Left cardiac atrium (tissue), 4 donors: ENCODE measurements at regions not wholly inside any gene's neighbourhood (a gene's known extent, or its start where the extent isn't known, plus 50 kb on each side); places are given as distances from the start of the nearest gene placed in this dataset.
A peak's percentile ranks its signal among the peaks of the same experiment; 100 is the strongest.

Experiments used
- ATAC-seq, 2 donors: fragments of 200-7000 bp; cut with Tn5 transposase; one replicate each; pipeline ENCODE4 v1.9.1; 2020; ENCODE audit warnings: mild to moderate bottlenecking in 2 of 2, moderate library complexity in 2 of 2
- DNase-seq: peaks from one replicate; pipeline ENCODE4 v3.0.0-alpha.2; 2020
- intact Hi-C, 2 donors: fragments of 100-400 bp; cut with DNase I; formaldehyde crosslinking; loops; one replicate each; pipeline versions ENCODE4 v1.14.1 to v1.15.1; 2022 to 2023
- donor health status: DM: no; HTN: yes; CAD: no.
- donor health status: DM: no; HTN: yes; CAD: no; lungs with severe emphysema.
- donor health status: DM: yes; HTN: yes; CAD: no.
- donor health status: Dilated cardiomyopathy.

- ATAC-seq = no peak
- intact Hi-C loops = no loop called here
These were observed 275.3 kb downstream of the TLE4 start for GRCh38 chr9:79847074-79847473.

GRCh38 chr9:79829566-79830302 is 258.0 kb downstream of the TLE4 start:
- DNase-seq (no peak), ATAC-seq (no peak)
- intact Hi-C loops = no loop called here

More at GRCh38 chr9:79847074-79847473, 275.3 kb downstream of the TLE4 start:
- no peak for DNase-seq

GRCh38 chr9:79824265-79824664 is 252.5 kb downstream of the TLE4 start:
- intact Hi-C loops = no loop called here
- DNase-seq = no peak
- no peak for ATAC-seq

GRCh38 chr9:79817438-79818004 is 245.8 kb downstream of the TLE4 start:
- intact Hi-C loops = no loop called here
- DNase-seq (peak; percentile 31), ATAC-seq (peak in 1 of 2 donors; percentile 46)

- intact Hi-C loops = no loop called here
- peak in 1 of 2 donors; percentile 24 for ATAC-seq
These were observed 241.5 kb downstream of the TLE4 start for GRCh38 chr9:79813258-79813638.

GRCh38 chr9:79812507-79813257 is 240.9 kb downstream of the TLE4 start:
- no peak for ATAC-seq
- no peak for DNase-seq
- intact Hi-C loops = no loop called here

More at GRCh38 chr9:79813258-79813638, 241.5 kb downstream of the TLE4 start:
- DNase-seq = no peak

- DNase-seq (no peak), ATAC-seq (no peak)
- intact Hi-C loops = no loop called here
These were observed 240.3 kb downstream of the TLE4 start for GRCh38 chr9:79812099-79812498.

GRCh38 chr9:79809931-79810330 is 238.2 kb downstream of the TLE4 start:
- intact Hi-C loops = no loop called here

GRCh38 chr9:79809316-79809876 is 237.6 kb downstream of the TLE4 start:
- intact Hi-C loops = no loop called here
- DNase-seq (no peak), ATAC-seq (no peak)

More at GRCh38 chr9:79809931-79810330, 238.2 kb downstream of the TLE4 start:
- ATAC-seq (peak; percentile 12 to 67), DNase-seq (no peak)

GRCh38 chr9:79807971-79808370 is 236.2 kb downstream of the TLE4 start:
- no peak for DNase-seq
- no peak for ATAC-seq
- intact Hi-C loops = no loop called here

- intact Hi-C loops = no loop called here
- ATAC-seq (no peak), DNase-seq (no peak)
These were observed 234.3 kb downstream of the TLE4 start for GRCh38 chr9:79806086-79806485.

GRCh38 chr9:79801459-79801858 is 229.7 kb downstream of the TLE4 start:
- intact Hi-C loops = no loop called here
- ATAC-seq (no peak), DNase-seq (no peak)

- intact Hi-C loops = no loop called here
- DNase-seq (no peak), ATAC-seq (peak in 1 of 2 donors; percentile 65)
These were observed 228.8 kb downstream of the TLE4 start for GRCh38 chr9:79800578-79800977.

- ATAC-seq (peak; percentile 87 to 95), DNase-seq (no peak)
- intact Hi-C loops = no loop called here
These were observed 228.0 kb downstream of the TLE4 start for GRCh38 chr9:79799691-79800335.

- ATAC-seq = no peak
- intact Hi-C loops = no loop called here
- no peak for DNase-seq
These were observed 226.7 kb downstream of the TLE4 start for GRCh38 chr9:79798450-79798849.

- DNase-seq (no peak), ATAC-seq (no peak)
- intact Hi-C loops = no loop called here
These were observed 224.6 kb downstream of the TLE4 start for GRCh38 chr9:79796411-79796810.

- no peak for DNase-seq
- ATAC-seq = no peak
- intact Hi-C loops = no loop called here
These were observed 216.9 kb downstream of the TLE4 start for GRCh38 chr9:79788662-79789061.

GRCh38 chr9:79781263-79781662 is 209.5 kb downstream of the TLE4 start:
- ATAC-seq = no peak
- DNase-seq = no peak
- intact Hi-C loops = no loop called here

GRCh38 chr9:79780559-79780958 is 208.8 kb downstream of the TLE4 start:
- ATAC-seq (no peak), DNase-seq (no peak)
- intact Hi-C loops = no loop called here

GRCh38 chr9:79779901-79780300 is 208.1 kb downstream of the TLE4 start:
- DNase-seq = no peak
- no peak for ATAC-seq
- intact Hi-C loops = no loop called here
